ENCODE measurements at regions not wholly inside any gene's neighbourhood (a gene's known extent, or its start where the extent isn't known, plus 50 kb on each side); places are given as distances from the start of the nearest gene placed in this dataset.

DNA sequence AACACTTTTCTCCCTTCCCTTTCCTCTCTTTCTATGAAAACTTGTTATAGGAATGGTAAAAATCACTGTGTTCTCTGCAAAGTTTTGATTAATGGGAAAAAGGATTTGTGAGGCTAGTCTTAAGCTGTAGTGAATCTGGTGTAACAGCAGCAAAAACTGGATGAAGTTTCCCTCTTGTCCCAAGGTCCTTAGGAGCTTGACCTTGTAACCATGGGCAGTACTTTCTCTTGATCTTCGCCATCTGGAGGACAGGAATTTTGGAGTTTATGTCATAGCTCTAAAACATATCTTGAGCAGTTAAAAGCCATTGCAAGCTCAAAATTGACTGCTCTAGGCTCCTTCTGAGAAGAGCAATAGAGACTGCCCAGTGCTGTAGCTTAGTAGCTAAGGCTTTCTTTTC lies 56.5 kb upstream of the GPD1L start:
- TF ChIP-seq POLR2AphosphoS5 (IDR thresholded peaks at IDR 0.05) (no peak), POLR2A (IDR thresholded peaks at IDR 0.05; ENCODE audit: low read depth) (no peak)
- TF ChIP-seq, protein P1, sequence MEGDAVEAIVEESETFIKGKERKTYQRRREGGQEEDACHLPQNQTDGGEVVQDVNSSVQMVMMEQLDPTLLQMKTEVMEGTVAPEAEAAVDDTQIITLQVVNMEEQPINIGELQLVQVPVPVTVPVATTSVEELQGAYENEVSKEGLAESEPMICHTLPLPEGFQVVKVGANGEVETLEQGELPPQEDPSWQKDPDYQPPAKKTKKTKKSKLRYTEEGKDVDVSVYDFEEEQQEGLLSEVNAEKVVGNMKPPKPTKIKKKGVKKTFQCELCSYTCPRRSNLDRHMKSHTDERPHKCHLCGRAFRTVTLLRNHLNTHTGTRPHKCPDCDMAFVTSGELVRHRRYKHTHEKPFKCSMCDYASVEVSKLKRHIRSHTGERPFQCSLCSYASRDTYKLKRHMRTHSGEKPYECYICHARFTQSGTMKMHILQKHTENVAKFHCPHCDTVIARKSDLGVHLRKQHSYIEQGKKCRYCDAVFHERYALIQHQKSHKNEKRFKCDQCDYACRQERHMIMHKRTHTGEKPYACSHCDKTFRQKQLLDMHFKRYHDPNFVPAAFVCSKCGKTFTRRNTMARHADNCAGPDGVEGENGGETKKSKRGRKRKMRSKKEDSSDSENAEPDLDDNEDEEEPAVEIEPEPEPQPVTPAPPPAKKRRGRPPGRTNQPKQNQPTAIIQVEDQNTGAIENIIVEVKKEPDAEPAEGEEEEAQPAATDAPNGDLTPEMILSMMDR (IDR thresholded peaks at IDR 0.05) = no peak

Measured in esophagus muscularis mucosa (tissue), 3 donors.